Neural cell (in vitro differentiated cells): ENCODE measurements at regions not wholly inside any gene's neighbourhood (a gene's known extent, or its start where the extent isn't known, plus 50 kb on each side); places are given as distances from the start of the nearest gene placed in this dataset.

Experiments used
- CTCF ChIP-seq: fragments of 450-650 bp; IDR thresholded peaks from 2 replicates; pipeline ENCODE4 v1.5.1; 2014; ENCODE audit warnings: antibody characterized with exemption, mild to moderate bottlenecking, moderate library complexity; ENCODE audit not compliant: poor library complexity, severe bottlenecking
- EP300 ChIP-seq: fragments of 450-650 bp; conservative IDR thresholded peaks from 2 replicates; pipeline ENCODE4 v1.6.1; 2014; ENCODE audit warnings: antibody characterized with exemption, mild to moderate bottlenecking, moderate library complexity; ENCODE audit not compliant: poor library complexity, severe bottlenecking
- EZH2 ChIP-seq: fragments of 200-600, 300-800 bp; shearing (Covaris generic), sonication (generic); IDR thresholded peaks from 2 replicates; pipeline ENCODE4 v1.6.1; 2014; ENCODE audit warnings: antibody characterized with exemption, low read length, borderline replicate concordance, mild to moderate bottlenecking; ENCODE audit not compliant: insufficient read depth, poor library complexity, severe bottlenecking
- MXI1 ChIP-seq: fragments of 450-650 bp; conservative IDR thresholded peaks from 2 replicates; pipeline ENCODE4 v1.6.1; 2014; ENCODE audit warnings: antibody characterized with exemption, mild to moderate bottlenecking; ENCODE audit not compliant: poor library complexity, severe bottlenecking
- POLR2AphosphoS5 ChIP-seq: IDR thresholded peaks from 2 replicates; pipeline ENCODE4 v1.6.1; 2012
- RAD21 ChIP-seq: fragments of 450-650 bp; conservative IDR thresholded peaks from 2 replicates; pipeline ENCODE4 v1.6.1; 2014; ENCODE audit warnings: antibody characterized with exemption, mild to moderate bottlenecking, moderate library complexity
- REST ChIP-seq: IDR thresholded peaks from 2 replicates; pipeline ENCODE4 v1.6.1; 2012; ENCODE audit warnings: borderline replicate concordance
- SMC3 ChIP-seq: fragments of 450-650 bp; conservative IDR thresholded peaks from 2 replicates; pipeline ENCODE4 v1.6.1; 2014; ENCODE audit warnings: antibody characterized with exemption, mild to moderate bottlenecking, moderate library complexity; ENCODE audit not compliant: poor library complexity
- TAF1 ChIP-seq: IDR thresholded peaks from 2 replicates; pipeline ENCODE4 v1.6.1; 2012; ENCODE audit warnings: low read depth

DNA sequence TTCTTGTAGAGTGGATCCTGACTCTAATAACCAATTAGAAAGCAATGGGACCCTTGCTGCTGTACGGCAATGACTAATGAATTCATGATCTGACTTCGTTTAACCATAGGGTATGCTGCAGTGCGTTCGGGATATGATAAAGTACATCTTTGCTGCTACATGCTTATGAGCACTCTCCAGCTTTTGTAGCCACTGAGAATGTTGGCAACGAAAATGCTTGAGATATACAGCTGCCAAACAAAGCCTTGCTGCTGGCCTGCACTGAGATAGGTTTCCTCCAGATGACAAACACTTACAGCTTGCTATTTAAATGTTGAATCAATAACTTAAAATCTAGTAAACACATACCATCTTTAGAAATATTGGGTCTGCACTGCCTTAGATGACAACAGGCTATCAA is 372.4 kb upstream of the SLC8A1 start:
- TF ChIP-seq MXI1 (no peak), CTCF (no peak), SMC3 (no peak), TAF1 (no peak), REST (no peak), RAD21 (no peak), EP300 (no peak), EZH2 (no peak), POLR2AphosphoS5 (no peak)
